ENCODE measurements at regions not wholly inside any gene's neighbourhood (a gene's known extent, or its start where the extent isn't known, plus 50 kb on each side); places are given as distances from the start of the nearest gene placed in this dataset.

DNA sequence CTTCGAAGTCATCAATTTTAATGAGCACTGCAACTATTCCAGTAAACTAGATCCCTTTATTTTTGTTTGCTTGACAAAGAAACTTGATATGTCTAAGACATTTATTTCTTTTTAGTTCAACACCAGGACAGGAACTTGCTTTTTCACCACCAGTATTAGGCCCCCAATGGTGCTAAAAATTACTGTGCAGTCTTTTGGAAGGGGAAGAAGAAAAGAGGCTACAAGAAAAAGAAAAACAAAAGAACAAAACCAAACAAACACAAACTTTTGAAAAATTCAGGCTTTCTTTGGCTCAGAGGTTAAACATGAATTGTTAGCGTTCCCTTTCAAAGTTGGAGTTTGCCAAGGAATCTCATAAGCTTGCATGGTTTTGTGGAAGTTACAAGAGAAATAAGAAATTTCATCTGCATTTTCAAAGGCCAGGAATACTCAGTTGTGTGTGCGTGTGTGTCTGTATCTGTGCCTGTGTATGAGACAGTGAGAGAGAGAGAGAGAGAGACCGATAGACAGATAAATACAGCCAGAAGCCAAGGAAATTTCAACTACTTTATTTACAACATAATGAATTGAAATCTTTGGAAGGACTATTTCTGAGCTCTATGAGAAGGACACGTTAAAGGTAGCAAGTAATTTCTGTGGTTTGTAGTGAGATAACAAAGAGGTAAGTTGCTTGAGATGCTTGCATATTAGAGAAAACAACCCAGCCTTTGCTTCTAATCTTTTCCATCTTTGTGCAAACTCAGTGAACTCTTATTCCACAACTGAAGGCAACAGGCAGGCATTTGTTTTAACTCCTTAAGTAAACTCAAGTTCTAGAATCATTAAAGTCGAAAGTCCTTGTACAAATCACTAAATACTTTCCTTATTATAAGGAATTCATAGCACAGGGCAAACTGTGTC, 171.0 kb upstream of the CITED2 start (continued):
- TF ChIP-seq ZBTB11 (CRISPR knock-in tag; IDR thresholded peaks at IDR 0.05) (no peak), ATF1 (CRISPR knock-in tag; IDR thresholded peaks at IDR 0.05) (no peak), ATF1 (tag; IDR thresholded peaks at IDR 0.05) (no peak), SIX5 (IDR thresholded peaks at IDR 0.05; ENCODE audit: borderline replicate concordance in 1 of 2, insufficient read depth in 1 of 2, low read depth in 1 of 2, low read length in 2 of 2) (no peak), MCM2 (IDR thresholded peaks at IDR 0.05; ENCODE audit: low read depth) (no peak), ZNF551 (CRISPR knock-in tag; IDR thresholded peaks at IDR 0.05) (no peak), TRIM24 (IDR thresholded peaks at IDR 0.05) (no peak), XRCC4 (IDR thresholded peaks at IDR 0.05; ENCODE audit: extremely low read depth, insufficient read depth, insufficient read length) (no peak), POLR2H (tag; IDR thresholded peaks at IDR 0.05; ENCODE audit: low read depth) (0 out of 2 replicates have a peak, but pooled peaks have one; percentile 11), NR1H2 (CRISPR knock-in tag; IDR thresholded peaks at IDR 0.05) (no peak), DMBX1 (CRISPR knock-in tag; IDR thresholded peaks at IDR 0.05; ENCODE audit: borderline replicate concordance) (no peak), ZNF212 (CRISPR knock-in tag; IDR thresholded peaks at IDR 0.05) (no peak)
- TF ChIP-seq, protein P1, sequence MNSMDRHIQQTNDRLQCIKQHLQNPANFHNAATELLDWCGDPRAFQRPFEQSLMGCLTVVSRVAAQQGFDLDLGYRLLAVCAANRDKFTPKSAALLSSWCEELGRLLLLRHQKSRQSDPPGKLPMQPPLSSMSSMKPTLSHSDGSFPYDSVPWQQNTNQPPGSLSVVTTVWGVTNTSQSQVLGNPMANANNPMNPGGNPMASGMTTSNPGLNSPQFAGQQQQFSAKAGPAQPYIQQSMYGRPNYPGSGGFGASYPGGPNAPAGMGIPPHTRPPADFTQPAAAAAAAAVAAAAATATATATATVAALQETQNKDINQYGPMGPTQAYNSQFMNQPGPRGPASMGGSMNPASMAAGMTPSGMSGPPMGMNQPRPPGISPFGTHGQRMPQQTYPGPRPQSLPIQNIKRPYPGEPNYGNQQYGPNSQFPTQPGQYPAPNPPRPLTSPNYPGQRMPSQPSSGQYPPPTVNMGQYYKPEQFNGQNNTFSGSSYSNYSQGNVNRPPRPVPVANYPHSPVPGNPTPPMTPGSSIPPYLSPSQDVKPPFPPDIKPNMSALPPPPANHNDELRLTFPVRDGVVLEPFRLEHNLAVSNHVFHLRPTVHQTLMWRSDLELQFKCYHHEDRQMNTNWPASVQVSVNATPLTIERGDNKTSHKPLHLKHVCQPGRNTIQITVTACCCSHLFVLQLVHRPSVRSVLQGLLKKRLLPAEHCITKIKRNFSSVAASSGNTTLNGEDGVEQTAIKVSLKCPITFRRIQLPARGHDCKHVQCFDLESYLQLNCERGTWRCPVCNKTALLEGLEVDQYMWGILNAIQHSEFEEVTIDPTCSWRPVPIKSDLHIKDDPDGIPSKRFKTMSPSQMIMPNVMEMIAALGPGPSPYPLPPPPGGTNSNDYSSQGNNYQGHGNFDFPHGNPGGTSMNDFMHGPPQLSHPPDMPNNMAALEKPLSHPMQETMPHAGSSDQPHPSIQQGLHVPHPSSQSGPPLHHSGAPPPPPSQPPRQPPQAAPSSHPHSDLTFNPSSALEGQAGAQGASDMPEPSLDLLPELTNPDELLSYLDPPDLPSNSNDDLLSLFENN (IDR thresholded peaks at IDR 0.05; ENCODE audit: low read depth in 2 of 2, low read length in 2 of 2): no peak
- TF ChIP-seq, protein P2, sequence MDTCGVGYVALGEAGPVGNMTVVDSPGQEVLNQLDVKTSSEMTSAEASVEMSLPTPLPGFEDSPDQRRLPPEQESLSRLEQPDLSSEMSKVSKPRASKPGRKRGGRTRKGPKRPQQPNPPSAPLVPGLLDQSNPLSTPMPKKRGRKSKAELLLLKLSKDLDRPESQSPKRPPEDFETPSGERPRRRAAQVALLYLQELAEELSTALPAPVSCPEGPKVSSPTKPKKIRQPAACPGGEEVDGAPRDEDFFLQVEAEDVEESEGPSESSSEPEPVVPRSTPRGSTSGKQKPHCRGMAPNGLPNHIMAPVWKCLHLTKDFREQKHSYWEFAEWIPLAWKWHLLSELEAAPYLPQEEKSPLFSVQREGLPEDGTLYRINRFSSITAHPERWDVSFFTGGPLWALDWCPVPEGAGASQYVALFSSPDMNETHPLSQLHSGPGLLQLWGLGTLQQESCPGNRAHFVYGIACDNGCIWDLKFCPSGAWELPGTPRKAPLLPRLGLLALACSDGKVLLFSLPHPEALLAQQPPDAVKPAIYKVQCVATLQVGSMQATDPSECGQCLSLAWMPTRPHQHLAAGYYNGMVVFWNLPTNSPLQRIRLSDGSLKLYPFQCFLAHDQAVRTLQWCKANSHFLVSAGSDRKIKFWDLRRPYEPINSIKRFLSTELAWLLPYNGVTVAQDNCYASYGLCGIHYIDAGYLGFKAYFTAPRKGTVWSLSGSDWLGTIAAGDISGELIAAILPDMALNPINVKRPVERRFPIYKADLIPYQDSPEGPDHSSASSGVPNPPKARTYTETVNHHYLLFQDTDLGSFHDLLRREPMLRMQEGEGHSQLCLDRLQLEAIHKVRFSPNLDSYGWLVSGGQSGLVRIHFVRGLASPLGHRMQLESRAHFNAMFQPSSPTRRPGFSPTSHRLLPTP (IDR thresholded peaks at IDR 0.05; ENCODE audit: borderline replicate concordance, extremely low read depth, insufficient read length): no peak
- TF ChIP-seq, protein P3, sequence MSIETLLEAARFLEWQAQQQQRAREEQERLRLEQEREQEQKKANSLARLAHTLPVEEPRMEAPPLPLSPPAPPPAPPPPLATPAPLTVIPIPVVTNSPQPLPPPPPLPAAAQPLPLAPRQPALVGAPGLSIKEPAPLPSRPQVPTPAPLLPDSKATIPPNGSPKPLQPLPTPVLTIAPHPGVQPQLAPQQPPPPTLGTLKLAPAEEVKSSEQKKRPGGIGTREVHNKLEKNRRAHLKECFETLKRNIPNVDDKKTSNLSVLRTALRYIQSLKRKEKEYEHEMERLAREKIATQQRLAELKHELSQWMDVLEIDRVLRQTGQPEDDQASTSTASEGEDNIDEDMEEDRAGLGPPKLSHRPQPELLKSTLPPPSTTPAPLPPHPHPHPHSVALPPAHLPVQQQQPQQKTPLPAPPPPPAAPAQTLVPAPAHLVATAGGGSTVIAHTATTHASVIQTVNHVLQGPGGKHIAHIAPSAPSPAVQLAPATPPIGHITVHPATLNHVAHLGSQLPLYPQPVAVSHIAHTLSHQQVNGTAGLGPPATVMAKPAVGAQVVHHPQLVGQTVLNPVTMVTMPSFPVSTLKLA (conservative IDR thresholded peaks at IDR 0.05): no peak

Data from K562 (cell line).